GM04503 (cell line): ENCODE measurements at regions not wholly inside any gene's neighbourhood (a gene's known extent, or its start where the extent isn't known, plus 50 kb on each side); places are given as distances from the start of the nearest gene placed in this dataset.

ENCODE experiments used
- DNase-seq: peaks from one replicate; pipeline ENCODE4 v3.0.0-alpha.2; 2012; ENCODE audit warnings: low read depth

GRCh38 chr3:147854542-147854941, 445.4 kb downstream of the ZIC1 start:
- no peak for DNase-seq

- no peak for DNase-seq
These were observed 455.7 kb downstream of the ZIC1 start for GRCh38 chr3:147864754-147865354.

GRCh38 chr3:147866561-147866960, 457.4 kb downstream of the ZIC1 start:
- no peak for DNase-seq

GRCh38 chr3:147872568-147872967, 463.4 kb downstream of the ZIC1 start:
- no peak for DNase-seq

- no peak for DNase-seq
These were observed 466.3 kb downstream of the ZIC1 start for GRCh38 chr3:147875498-147875897.

- DNase-seq: no peak
These were observed 472.8 kb downstream of the ZIC1 start for GRCh38 chr3:147881933-147882332.

GRCh38 chr3:147886879-147887278, 477.7 kb downstream of the ZIC1 start:
- no peak for DNase-seq

GRCh38 chr3:147887797-147888196, 478.6 kb downstream of the ZIC1 start:
- no peak for DNase-seq

GRCh38 chr3:147890114-147890513, 480.9 kb downstream of the ZIC1 start:
- DNase-seq: no peak

- DNase-seq: no peak
These were observed 486.3 kb downstream of the ZIC1 start for GRCh38 chr3:147895509-147895908.

GRCh38 chr3:147900851-147901250, 491.7 kb downstream of the ZIC1 start:
- no peak for DNase-seq

- DNase-seq: no peak
These were observed 493.9 kb downstream of the ZIC1 start for GRCh38 chr3:147903026-147903425.

GRCh38 chr3:147904421-147904820, 495.3 kb downstream of the ZIC1 start:
- no peak for DNase-seq

GRCh38 chr3:147906285-147906684, 497.1 kb downstream of the ZIC1 start:
- no peak for DNase-seq

GRCh38 chr3:147914532-147914931, 505.4 kb downstream of the ZIC1 start:
- DNase-seq: no peak

- no peak for DNase-seq
These were observed 505.9 kb downstream of the ZIC1 start for GRCh38 chr3:147915057-147915456.

- no peak for DNase-seq
These were observed 510.3 kb downstream of the ZIC1 start for GRCh38 chr3:147919496-147919895.

- DNase-seq: peak; percentile 77
These were observed 511.9 kb downstream of the ZIC1 start for GRCh38 chr3:147921051-147921450.

GRCh38 chr3:147924755-147925154, 515.6 kb downstream of the ZIC1 start:
- DNase-seq: no peak

GRCh38 chr3:147925272-147925671, 516.1 kb downstream of the ZIC1 start:
- DNase-seq: no peak

- DNase-seq: peak; percentile 26
These were observed 521.2 kb downstream of the ZIC1 start for GRCh38 chr3:147930232-147930807.

GRCh38 chr3:147934451-147935180, 525.5 kb downstream of the ZIC1 start:
- no peak for DNase-seq

GRCh38 chr3:147937341-147937740, 528.2 kb downstream of the ZIC1 start:
- no peak for DNase-seq

GRCh38 chr3:147937891-147938290, 528.7 kb downstream of the ZIC1 start:
- DNase-seq: no peak
